ENCODE measurements at regions not wholly inside any gene's neighbourhood (a gene's known extent, or its start where the extent isn't known, plus 50 kb on each side); places are given as distances from the start of the nearest gene placed in this dataset.

GRCh38 chr3:168219530-168219929, 123.8 kb upstream of the GOLIM4 start:
- DNase-seq = no peak
- H3K9me3 ChIP-seq (ENCODE audit: low read length) = no peaks in the 10 kb centered on the region
- no peaks in the 10 kb centered on the region for H3K36me3 ChIP-seq (ENCODE audit: insufficient read depth, low read length)
- no peak overlapping the region for H3K27ac ChIP-seq (ENCODE audit: low read length)
- H3K4me2 ChIP-seq (ENCODE audit: low read depth, low read length, poor library complexity, severe bottlenecking) = no peak overlapping the region
- no peaks in the 10 kb centered on the region for H3K79me2 ChIP-seq (ENCODE audit: low read length)
- H3K4me3 ChIP-seq (ENCODE audit: low read length) = no peak overlapping the region
- H3K4me1 ChIP-seq (ENCODE audit: low read length) = no peaks in the 10 kb centered on the region
- no peaks in the 10 kb centered on the region for H3K9me2 ChIP-seq (replicated peaks; ENCODE audit: insufficient read depth, low read length)
- no peaks in the 10 kb centered on the region for H4K20me1 ChIP-seq (ENCODE audit: insufficient read depth, low read depth, low read length)
- no peaks in the 10 kb centered on the region for H3K27me3 ChIP-seq (ENCODE audit: low read length)
- no peak overlapping the region for H2AFZ ChIP-seq (ENCODE audit: low read length)
- H3K9ac ChIP-seq (ENCODE audit: low read length) = no peak overlapping the region

GRCh38 chr3:168218600-168218999, 122.9 kb upstream of the GOLIM4 start:
- H3K9me3 ChIP-seq (ENCODE audit: low read length) = no peaks in the 10 kb centered on the region
- H3K27me3 ChIP-seq (ENCODE audit: low read length) = no peaks in the 10 kb centered on the region
- H3K36me3 ChIP-seq (ENCODE audit: insufficient read depth, low read length) = no peaks in the 10 kb centered on the region
- no peaks in the 10 kb centered on the region for H4K20me1 ChIP-seq (ENCODE audit: insufficient read depth, low read depth, low read length)
- no peak overlapping the region for H3K4me2 ChIP-seq (ENCODE audit: low read depth, low read length, poor library complexity, severe bottlenecking)
- H3K79me2 ChIP-seq (ENCODE audit: low read length) = no peaks in the 10 kb centered on the region
- no peak overlapping the region for H3K9ac ChIP-seq (ENCODE audit: low read length)
- H2AFZ ChIP-seq (ENCODE audit: low read length) = no peak overlapping the region
- no peaks in the 10 kb centered on the region for H3K9me2 ChIP-seq (replicated peaks; ENCODE audit: insufficient read depth, low read length)
- H3K27ac ChIP-seq (ENCODE audit: low read length) = no peak overlapping the region
- H3K4me1 ChIP-seq (ENCODE audit: low read length) = no peaks in the 10 kb centered on the region
- H3K4me3 ChIP-seq (ENCODE audit: low read length) = no peak overlapping the region
- DNase-seq = no peak

- Histone ChIP-seq H3K9me3 (ENCODE audit: low read length) (no peaks in the 10 kb centered on the region), H3K4me1 (ENCODE audit: low read length) (no peaks in the 10 kb centered on the region), H4K20me1 (ENCODE audit: insufficient read depth, low read depth, low read length) (no peaks in the 10 kb centered on the region), H2AFZ (ENCODE audit: low read length) (no peak overlapping the region), H3K36me3 (ENCODE audit: insufficient read depth, low read length) (no peaks in the 10 kb centered on the region), H3K4me3 (ENCODE audit: low read length) (no peak overlapping the region), H3K9ac (ENCODE audit: low read length) (no peak overlapping the region), H3K27me3 (ENCODE audit: low read length) (no peaks in the 10 kb centered on the region), H3K27ac (ENCODE audit: low read length) (no peak overlapping the region), H3K9me2 (replicated peaks; ENCODE audit: insufficient read depth, low read length) (no peaks in the 10 kb centered on the region), H3K79me2 (ENCODE audit: low read length) (no peaks in the 10 kb centered on the region), H3K4me2 (ENCODE audit: low read depth, low read length, poor library complexity, severe bottlenecking) (no peak overlapping the region)
- no peak for DNase-seq
Measured at GRCh38 chr3:168216851-168217250, 121.1 kb upstream of the GOLIM4 start.

GRCh38 chr3:168213920-168214319, 118.2 kb upstream of the GOLIM4 start:
- H3K4me2 ChIP-seq (ENCODE audit: low read depth, low read length, poor library complexity, severe bottlenecking) = no peak overlapping the region

GRCh38 chr3:168212664-168213285, 117.1 kb upstream of the GOLIM4 start:
- H3K4me3 ChIP-seq (ENCODE audit: low read length) = no peak overlapping the region
- H3K9ac ChIP-seq (ENCODE audit: low read length) = no peak overlapping the region
- no peaks in the 10 kb centered on the region for H3K27me3 ChIP-seq (ENCODE audit: low read length)
- no peaks in the 10 kb centered on the region for H3K4me1 ChIP-seq (ENCODE audit: low read length)
- DNase-seq = no peak
- H3K36me3 ChIP-seq (ENCODE audit: insufficient read depth, low read length) = no peaks in the 10 kb centered on the region
- H4K20me1 ChIP-seq (ENCODE audit: insufficient read depth, low read depth, low read length) = no peaks in the 10 kb centered on the region
- no peak overlapping the region for H3K4me2 ChIP-seq (ENCODE audit: low read depth, low read length, poor library complexity, severe bottlenecking)
- no peak overlapping the region for H3K27ac ChIP-seq (ENCODE audit: low read length)
- no peaks in the 10 kb centered on the region for H3K79me2 ChIP-seq (ENCODE audit: low read length)
- no peaks in the 10 kb centered on the region for H3K9me3 ChIP-seq (ENCODE audit: low read length)
- H3K9me2 ChIP-seq (replicated peaks; ENCODE audit: insufficient read depth, low read length) = no peaks in the 10 kb centered on the region
- H2AFZ ChIP-seq (ENCODE audit: low read length) = no peak overlapping the region

More at GRCh38 chr3:168213920-168214319, 118.2 kb upstream of the GOLIM4 start:
- Histone ChIP-seq H3K36me3 (ENCODE audit: insufficient read depth, low read length) (no peaks in the 10 kb centered on the region), H2AFZ (ENCODE audit: low read length) (no peak overlapping the region), H3K27me3 (ENCODE audit: low read length) (no peaks in the 10 kb centered on the region), H3K9me3 (ENCODE audit: low read length) (no peaks in the 10 kb centered on the region), H3K9me2 (replicated peaks; ENCODE audit: insufficient read depth, low read length) (no peaks in the 10 kb centered on the region), H3K4me1 (ENCODE audit: low read length) (no peaks in the 10 kb centered on the region), H3K27ac (ENCODE audit: low read length) (no peak overlapping the region), H3K9ac (ENCODE audit: low read length) (no peak overlapping the region), H4K20me1 (ENCODE audit: insufficient read depth, low read depth, low read length) (no peaks in the 10 kb centered on the region), H3K4me3 (ENCODE audit: low read length) (no peak overlapping the region), H3K79me2 (ENCODE audit: low read length) (no peaks in the 10 kb centered on the region)
- no peak for DNase-seq

- Histone ChIP-seq H2AFZ (ENCODE audit: low read length) (no peak overlapping the region), H3K9ac (ENCODE audit: low read length) (no peak overlapping the region)
- DNase-seq = no peak
Measured at GRCh38 chr3:168205451-168205850, 109.7 kb upstream of the GOLIM4 start.

GRCh38 chr3:168197162-168197561, 101.4 kb upstream of the GOLIM4 start:
- H4K20me1 ChIP-seq (ENCODE audit: insufficient read depth, low read depth, low read length) = no peaks in the 10 kb centered on the region
- H3K9ac ChIP-seq (ENCODE audit: low read length) = no peak overlapping the region
- H3K27ac ChIP-seq (ENCODE audit: low read length) = no peak overlapping the region
- H3K9me2 ChIP-seq (replicated peaks; ENCODE audit: insufficient read depth, low read length) = no peaks in the 10 kb centered on the region; the same call in 1 of the 2 replicates
- H3K4me3 ChIP-seq (ENCODE audit: low read length) = no peak overlapping the region
- H2AFZ ChIP-seq (ENCODE audit: low read length) = no peak overlapping the region
- H3K4me1 ChIP-seq (ENCODE audit: low read length) = no peaks in the 10 kb centered on the region
- no peaks in the 10 kb centered on the region for H3K9me3 ChIP-seq (ENCODE audit: low read length)
- no peaks in the 10 kb centered on the region for H3K79me2 ChIP-seq (ENCODE audit: low read length)
- H3K4me2 ChIP-seq (ENCODE audit: low read depth, low read length, poor library complexity, severe bottlenecking) = no peak overlapping the region
- DNase-seq = no peak
- H3K36me3 ChIP-seq (ENCODE audit: insufficient read depth, low read length) = no peaks in the 10 kb centered on the region
- no peaks in the 10 kb centered on the region for H3K27me3 ChIP-seq (ENCODE audit: low read length)

More at GRCh38 chr3:168205451-168205850, 109.7 kb upstream of the GOLIM4 start:
- no peak overlapping the region for H3K4me3 ChIP-seq (ENCODE audit: low read length)
- no peaks in the 10 kb centered on the region for H4K20me1 ChIP-seq (ENCODE audit: insufficient read depth, low read depth, low read length)
- H3K27me3 ChIP-seq (ENCODE audit: low read length) = no peaks in the 10 kb centered on the region
- H3K4me2 ChIP-seq (ENCODE audit: low read depth, low read length, poor library complexity, severe bottlenecking) = no peak overlapping the region
- H3K9me3 ChIP-seq (ENCODE audit: low read length) = no peaks in the 10 kb centered on the region
- no peak overlapping the region for H3K27ac ChIP-seq (ENCODE audit: low read length)
- no peaks in the 10 kb centered on the region for H3K36me3 ChIP-seq (ENCODE audit: insufficient read depth, low read length)
- no peaks in the 10 kb centered on the region for H3K4me1 ChIP-seq (ENCODE audit: low read length)
- no peaks in the 10 kb centered on the region for H3K79me2 ChIP-seq (ENCODE audit: low read length)
- no peaks in the 10 kb centered on the region; the same call in 1 of the 2 replicates for H3K9me2 ChIP-seq (replicated peaks; ENCODE audit: insufficient read depth, low read length)

GRCh38 chr3:168191856-168192255, 96.1 kb upstream of the GOLIM4 start:
- DNase-seq = no peak
- Histone ChIP-seq H3K4me3 (ENCODE audit: low read length) (no peak overlapping the region), H3K27ac (ENCODE audit: low read length) (no peak overlapping the region), H3K36me3 (ENCODE audit: insufficient read depth, low read length) (no peaks in the 10 kb centered on the region), H3K9me2 (replicated peaks; ENCODE audit: insufficient read depth, low read length) (no peaks in the 10 kb centered on the region), H3K79me2 (ENCODE audit: low read length) (no peaks in the 10 kb centered on the region), H3K27me3 (ENCODE audit: low read length) (no peaks in the 10 kb centered on the region), H4K20me1 (ENCODE audit: insufficient read depth, low read depth, low read length) (no peaks in the 10 kb centered on the region), H3K9ac (ENCODE audit: low read length) (no peak overlapping the region), H3K4me2 (ENCODE audit: low read depth, low read length, poor library complexity, severe bottlenecking) (no peak overlapping the region), H2AFZ (ENCODE audit: low read length) (no peak overlapping the region), H3K4me1 (ENCODE audit: low read length) (no peaks in the 10 kb centered on the region), H3K9me3 (ENCODE audit: low read length) (no peaks in the 10 kb centered on the region)
